AG10803 (cell line): ENCODE measurements at regions not wholly inside any gene's neighbourhood (a gene's known extent, or its start where the extent isn't known, plus 50 kb on each side); places are given as distances from the start of the nearest gene placed in this dataset.

Source experiments
- DNase-seq: peaks from one replicate; pipeline ENCODE4 v3.0.0; 2010; ENCODE audit warnings: low read depth
- H3K4me3 ChIP-seq: 2 replicates; pipeline ENCODE4 v1.5.1; 2011; ENCODE audit warnings: mild to moderate bottlenecking, low read length, control low read depth
- CTCF ChIP-seq: conservative IDR thresholded peaks from 2 replicates; pipeline ENCODE4 v1.5.1; 2011; ENCODE audit warnings: mild to moderate bottlenecking, low read length, control low read depth, inconsistent platforms

- DNase-seq = no peak
- TF ChIP-seq CTCF = no peak
- no peak overlapping the region for H3K4me3 ChIP-seq
These were observed 69.6 kb upstream of the ADO start for GRCh38 chr10:62734781-62735463.

DNA sequence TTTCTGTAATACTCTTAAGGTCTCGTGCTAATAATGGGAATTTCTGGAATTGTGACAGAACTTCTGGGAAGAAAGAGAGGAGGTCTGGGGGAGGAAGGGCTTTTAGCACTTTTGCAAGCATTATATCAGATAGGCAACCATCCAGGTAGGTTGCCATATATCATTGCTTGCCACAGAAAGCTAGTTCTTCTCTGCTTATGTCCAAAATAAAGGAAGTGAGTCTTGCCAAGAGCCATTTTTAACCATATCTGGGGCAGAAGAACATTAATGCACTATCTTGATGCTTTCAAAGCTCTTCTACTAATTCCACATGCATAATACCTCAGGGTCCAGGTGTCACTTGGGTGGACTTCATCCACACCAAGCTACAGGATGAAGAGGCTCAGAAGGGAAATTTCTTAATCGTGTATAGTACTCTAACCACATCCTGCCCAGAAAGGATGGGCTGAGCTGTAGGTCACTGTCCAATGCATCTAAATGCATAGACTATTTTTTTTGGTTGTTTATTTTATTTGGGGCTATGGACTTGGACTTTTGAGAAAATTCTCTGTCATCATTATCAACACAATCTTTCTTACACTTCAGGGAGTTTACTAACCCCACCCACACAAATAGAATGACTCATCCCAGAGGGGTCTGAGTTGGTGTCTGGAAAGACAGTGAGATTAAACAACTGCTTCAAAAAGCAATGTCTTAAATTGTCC lies 68.9 kb upstream of the ADO start:
- no peak for DNase-seq
- no peak overlapping the region for H3K4me3 ChIP-seq

GRCh38 chr10:62736168-62736546 lies 68.4 kb upstream of the ADO start:
- no peak for TF ChIP-seq CTCF
- DNase-seq = no peak
- no peak overlapping the region for H3K4me3 ChIP-seq

More for the DNA sequence above, 68.9 kb upstream of the ADO start:
- TF ChIP-seq CTCF = no peak

DNA sequence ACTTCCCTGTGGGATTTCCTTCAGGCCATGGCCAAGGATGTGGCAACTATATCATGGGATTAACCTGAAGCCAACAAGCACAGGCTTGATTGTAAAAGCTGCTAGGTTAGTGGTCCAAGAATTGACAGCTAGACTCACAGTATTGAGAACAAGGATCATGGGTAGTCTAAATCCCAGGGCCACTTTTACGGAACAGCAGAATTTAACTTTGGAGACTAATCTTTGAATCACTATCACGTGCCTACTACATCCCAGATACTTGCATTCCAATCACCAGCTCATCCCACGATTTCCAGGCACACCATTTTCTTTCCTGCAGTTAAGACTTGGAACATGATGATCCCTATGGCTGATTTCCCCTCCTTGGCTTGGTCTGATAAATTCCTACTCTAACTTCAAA lies 65.6 kb upstream of the ADO start:
- TF ChIP-seq CTCF = no peak
- H3K4me3 ChIP-seq = no peak overlapping the region
- peak; percentile 35 for DNase-seq

DNA sequence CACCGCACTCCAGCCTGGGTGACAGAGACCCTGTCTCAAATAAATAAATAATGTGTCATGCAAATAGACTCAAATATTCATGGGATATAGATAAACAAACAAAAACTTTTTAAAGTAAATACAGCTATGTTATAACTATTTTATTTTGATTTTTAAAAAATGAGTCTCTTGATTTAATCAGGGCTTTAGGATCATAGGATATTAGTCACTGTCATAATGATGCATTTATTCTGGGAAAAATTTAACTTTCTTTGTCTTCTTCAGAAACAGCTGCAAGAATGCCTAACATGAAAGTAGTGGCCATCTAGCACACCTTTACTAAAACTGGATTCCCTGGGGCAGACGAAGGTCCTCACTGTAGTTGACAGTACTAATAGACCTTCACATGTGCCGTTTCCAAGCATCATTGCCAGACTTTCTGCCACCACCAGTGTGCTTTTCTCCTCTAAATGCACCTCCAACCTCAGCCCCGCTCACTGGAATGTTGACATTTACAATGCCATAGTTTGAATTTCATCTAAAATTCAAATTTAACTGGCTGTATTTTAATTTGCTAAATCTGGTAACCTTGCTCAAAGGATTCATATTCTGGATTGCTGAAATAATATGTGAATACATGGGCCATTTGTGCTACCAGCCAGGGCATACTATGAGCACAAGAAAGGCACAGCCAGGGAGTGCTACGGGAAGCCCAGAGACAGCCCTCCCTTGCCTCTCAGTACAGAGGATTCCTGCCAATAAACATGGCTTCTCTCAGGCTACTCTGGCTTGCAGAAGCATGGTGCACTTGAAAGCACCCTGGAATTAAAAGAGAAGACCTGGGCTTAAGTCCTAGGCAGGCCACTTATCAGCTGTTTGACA lies 63.4 kb upstream of the ADO start:
- DNase-seq = no peak
- TF ChIP-seq CTCF = no peak
- H3K4me3 ChIP-seq = no peak overlapping the region

GRCh38 chr10:62741996-62742395 lies 62.5 kb upstream of the ADO start:
- DNase-seq = no peak
- TF ChIP-seq CTCF = no peak
- H3K4me3 ChIP-seq = no peak overlapping the region
